Smooth muscle cell (in vitro differentiated cells): ENCODE measurements at regions not wholly inside any gene's neighbourhood (a gene's known extent, or its start where the extent isn't known, plus 50 kb on each side); places are given as distances from the start of the nearest gene placed in this dataset.

ENCODE experiments used
- DNase-seq: peaks from one replicate; lab custom pipeline; 2025; ENCODE audit not compliant: unreplicated experiment; lab: John Stamatoyannopoulos, UW
- H2AFZ ChIP-seq: fragments of 200-600 bp; sonication (generic); 2 replicates; pipeline ENCODE4 v1.6.0; 2016; ENCODE audit warnings: antibody characterized with exemption, low read depth, mild to moderate bottlenecking
- H3F3A ChIP-seq: fragments of 200-600 bp; sonication (generic); 2 replicates; pipeline ENCODE4 v1.6.0; 2017; ENCODE audit warnings: antibody characterized with exemption, low read depth
- H3K27ac ChIP-seq: fragments of 200-600 bp; sonication (generic); 2 replicates; pipeline ENCODE4 v1.5.1; 2016; ENCODE audit warnings: low read depth, mild to moderate bottlenecking
- H3K27me3 ChIP-seq: fragments of 200-600 bp; sonication (generic); 2 replicates; pipeline ENCODE4 v1.6.1; 2016; ENCODE audit warnings: low read depth, mild to moderate bottlenecking
- H3K36me3 ChIP-seq: fragments of 200-600 bp; sonication (generic); 2 replicates; pipeline ENCODE4 v1.5.1; 2016; ENCODE audit warnings: low read depth
- H3K4me1 ChIP-seq: fragments of 200-600 bp; sonication (generic); 2 replicates; pipeline ENCODE4 v1.5.1; 2016; ENCODE audit warnings: low read depth
- H3K4me2 ChIP-seq: fragments of 200-600 bp; sonication (generic); 2 replicates; pipeline ENCODE4 v1.6.0; 2016; ENCODE audit warnings: mild to moderate bottlenecking
- H3K4me3 ChIP-seq: fragments of 200-600 bp; sonication (generic); 2 replicates; pipeline ENCODE4 v1.5.1; 2016; ENCODE audit warnings: mild to moderate bottlenecking
- H3K79me2 ChIP-seq: fragments of 200-600 bp; sonication (generic); 2 replicates; pipeline ENCODE4 v1.6.0; 2016; ENCODE audit warnings: low read depth, mild to moderate bottlenecking
- H3K9ac ChIP-seq: fragments of 200-600 bp; sonication (generic); 2 replicates; pipeline ENCODE4 v1.6.0; 2016; ENCODE audit warnings: low read depth
- H3K9me3 ChIP-seq: fragments of 200-600 bp; sonication (generic); replicated peaks from 2 replicates; pipeline ENCODE4 v1.5.1; 2016; ENCODE audit warnings: low read depth
- H4K20me1 ChIP-seq: fragments of 200-600 bp; sonication (generic); 2 replicates; pipeline ENCODE4 v1.6.0; 2016; ENCODE audit warnings: low read depth
- CTCF ChIP-seq: fragments of 200-600 bp; sonication (generic); IDR thresholded peaks from 2 replicates; pipeline ENCODE4 v1.5.1; 2017; ENCODE audit warnings: borderline replicate concordance, mild to moderate bottlenecking, antibody characterized with exemption; ENCODE audit not compliant: insufficient read depth, poor library complexity, severe bottlenecking
- WGBS: methylation state at CpG from one replicate; pipeline ENCODE4 v1.1.7; 2016; ENCODE audit warnings: low lambda C conversion rate; 5-methylcytosine and 5-hydroxymethylcytosine counted together

GRCh38 chr5:68627001-68627400 is 411.4 kb downstream of the PIK3R1 start:
- Histone ChIP-seq H3K27me3 (no peaks in the 10 kb centered on the region), H3K27ac (no peak overlapping the region), H3F3A (no peaks in the 10 kb centered on the region), H3K4me1 (no peaks in the 10 kb centered on the region), H3K79me2 (no peaks in the 10 kb centered on the region), H4K20me1 (no peaks in the 10 kb centered on the region), H2AFZ (no peak overlapping the region), H3K4me3 (no peak overlapping the region), H3K9ac (no peak overlapping the region), H3K36me3 (no peaks in the 10 kb centered on the region), H3K9me3 (no peaks in the 10 kb centered on the region), H3K4me2 (no peak overlapping the region)
- no peak for DNase-seq
- TF ChIP-seq CTCF: no peak
- WGBS: 96% methylated on average over 7 of the region's 7 CpGs

GRCh38 chr5:68628082-68628814 is 412.7 kb downstream of the PIK3R1 start:
- no peak overlapping the region for H3K4me2 ChIP-seq
- DNase-seq: no peak
- no peaks in the 10 kb centered on the region for H3K36me3 ChIP-seq
- no peak overlapping the region for H3K9ac ChIP-seq
- H3K79me2 ChIP-seq: no peaks in the 10 kb centered on the region
- WGBS: 88% methylated on average over 5 of the region's 5 CpGs
- H3K4me3 ChIP-seq: no peak overlapping the region
- no peak overlapping the region for H3K27ac ChIP-seq
- TF ChIP-seq CTCF: no peak
- H3K4me1 ChIP-seq: no peaks in the 10 kb centered on the region
- no peaks in the 10 kb centered on the region for H3F3A ChIP-seq
- H3K9me3 ChIP-seq: no peaks in the 10 kb centered on the region
- H2AFZ ChIP-seq: no peak overlapping the region
- no peaks in the 10 kb centered on the region for H3K27me3 ChIP-seq
- H4K20me1 ChIP-seq: no peaks in the 10 kb centered on the region

GRCh38 chr5:68630354-68630753 is 414.8 kb downstream of the PIK3R1 start:
- 92% methylated on average over 1 of the region's 1 CpG for WGBS
- no peak for TF ChIP-seq CTCF
- Histone ChIP-seq H3K9ac (no peak overlapping the region), H3K4me1 (no peaks in the 10 kb centered on the region), H2AFZ (no peak overlapping the region), H3K4me3 (no peak overlapping the region), H3K9me3 (no peaks in the 10 kb centered on the region), H3K4me2 (no peak overlapping the region), H3K27ac (no peak overlapping the region), H3K27me3 (no peaks in the 10 kb centered on the region), H3F3A (no peaks in the 10 kb centered on the region), H3K36me3 (no peaks in the 10 kb centered on the region), H4K20me1 (no peaks in the 10 kb centered on the region), H3K79me2 (no peaks in the 10 kb centered on the region)
- DNase-seq: no peak

- no peak for TF ChIP-seq CTCF
- no peaks in the 10 kb centered on the region for H3K79me2 ChIP-seq
- no peaks in the 10 kb centered on the region for H4K20me1 ChIP-seq
- no peak for DNase-seq
- H3K4me3 ChIP-seq: no peak overlapping the region
- H3K27me3 ChIP-seq: no peaks in the 10 kb centered on the region
- WGBS: 96% methylated on average over 2 of the region's 2 CpGs
- no peaks in the 10 kb centered on the region for H3F3A ChIP-seq
- no peaks in the 10 kb centered on the region for H3K4me1 ChIP-seq
- no peaks in the 10 kb centered on the region for H3K36me3 ChIP-seq
- no peak overlapping the region for H3K9ac ChIP-seq
- no peak overlapping the region for H3K4me2 ChIP-seq
- H2AFZ ChIP-seq: no peak overlapping the region
- no peaks in the 10 kb centered on the region for H3K9me3 ChIP-seq
- no peak overlapping the region for H3K27ac ChIP-seq
These were observed 416.3 kb downstream of the PIK3R1 start for GRCh38 chr5:68631884-68632283.
